ENCODE measurements at regions not wholly inside any gene's neighbourhood (a gene's known extent, or its start where the extent isn't known, plus 50 kb on each side); places are given as distances from the start of the nearest gene placed in this dataset.

DNA sequence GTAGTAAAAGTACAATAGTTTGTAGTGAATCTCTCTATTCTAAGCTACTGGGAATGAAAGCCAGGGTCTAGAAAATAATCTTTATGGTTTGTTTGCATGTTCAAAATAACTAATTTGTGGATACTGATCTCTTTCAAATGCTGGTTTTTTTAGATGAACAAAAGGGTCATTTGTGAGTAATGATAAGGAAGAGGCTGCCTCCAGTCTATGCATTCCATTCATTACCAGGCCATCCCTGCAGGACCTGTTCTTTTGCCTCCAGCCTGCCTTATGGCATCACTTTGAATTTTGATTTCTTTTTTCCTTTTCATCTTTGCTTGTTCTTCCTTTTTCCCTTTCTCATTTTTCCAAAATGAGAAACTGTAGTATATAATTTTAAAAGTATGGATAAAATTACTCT, 312.3 kb downstream of the CWC27 start:
- TF ChIP-seq, protein P1, sequence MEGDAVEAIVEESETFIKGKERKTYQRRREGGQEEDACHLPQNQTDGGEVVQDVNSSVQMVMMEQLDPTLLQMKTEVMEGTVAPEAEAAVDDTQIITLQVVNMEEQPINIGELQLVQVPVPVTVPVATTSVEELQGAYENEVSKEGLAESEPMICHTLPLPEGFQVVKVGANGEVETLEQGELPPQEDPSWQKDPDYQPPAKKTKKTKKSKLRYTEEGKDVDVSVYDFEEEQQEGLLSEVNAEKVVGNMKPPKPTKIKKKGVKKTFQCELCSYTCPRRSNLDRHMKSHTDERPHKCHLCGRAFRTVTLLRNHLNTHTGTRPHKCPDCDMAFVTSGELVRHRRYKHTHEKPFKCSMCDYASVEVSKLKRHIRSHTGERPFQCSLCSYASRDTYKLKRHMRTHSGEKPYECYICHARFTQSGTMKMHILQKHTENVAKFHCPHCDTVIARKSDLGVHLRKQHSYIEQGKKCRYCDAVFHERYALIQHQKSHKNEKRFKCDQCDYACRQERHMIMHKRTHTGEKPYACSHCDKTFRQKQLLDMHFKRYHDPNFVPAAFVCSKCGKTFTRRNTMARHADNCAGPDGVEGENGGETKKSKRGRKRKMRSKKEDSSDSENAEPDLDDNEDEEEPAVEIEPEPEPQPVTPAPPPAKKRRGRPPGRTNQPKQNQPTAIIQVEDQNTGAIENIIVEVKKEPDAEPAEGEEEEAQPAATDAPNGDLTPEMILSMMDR (IDR thresholded peaks at IDR 0.05 in 8 of 11, conservative IDR thresholded peaks at IDR 0.05 in 3 of 11): no peak
- TF ChIP-seq POLR2AphosphoS5 (IDR thresholded peaks at IDR 0.05) (no peak), POLR2A (IDR thresholded peaks at IDR 0.05) (no peak)

All from spleen (tissue), 7 donors.